Right kidney (tissue), 1 donor: ENCODE measurements at regions not wholly inside any gene's neighbourhood (a gene's known extent, or its start where the extent isn't known, plus 50 kb on each side); places are given as distances from the start of the nearest gene placed in this dataset.

ENCODE experiments used
- DNase-seq: peaks from one replicate; pipeline ENCODE4 v3.0.0-alpha.2; 2016

- DNase-seq: no peak
Measured at GRCh38 chr2:217573571-217573970, 429.2 kb downstream of the TNS1 start.

- DNase-seq: no peak
Measured at GRCh38 chr2:217570394-217570793, 432.4 kb downstream of the TNS1 start.

- peak; percentile 26 for DNase-seq
Measured at GRCh38 chr2:217568289-217568971, 434.4 kb downstream of the TNS1 start.

- no peak for DNase-seq
Measured at GRCh38 chr2:217563565-217563964, 439.2 kb downstream of the TNS1 start.

GRCh38 chr2:217562871-217563480, 439.8 kb downstream of the TNS1 start:
- no peak for DNase-seq

GRCh38 chr2:217559084-217559483, 443.7 kb downstream of the TNS1 start:
- DNase-seq: no peak

- peak; percentile 60 for DNase-seq
Measured at GRCh38 chr2:217555081-217555876, 447.5 kb downstream of the TNS1 start.

- no peak for DNase-seq
Measured at GRCh38 chr2:217553679-217554078, 449.1 kb downstream of the TNS1 start.

- DNase-seq: no peak
Measured at GRCh38 chr2:217553202-217553601, 449.6 kb downstream of the TNS1 start.

GRCh38 chr2:217552081-217552480, 450.7 kb downstream of the TNS1 start:
- no peak for DNase-seq

GRCh38 chr2:217551252-217551899, 451.4 kb downstream of the TNS1 start:
- no peak for DNase-seq

GRCh38 chr2:217539126-217539525, 463.7 kb downstream of the TNS1 start:
- DNase-seq: no peak

GRCh38 chr2:217538719-217539118, 464.1 kb downstream of the TNS1 start:
- no peak for DNase-seq

GRCh38 chr2:217535957-217536708, 466.7 kb downstream of the TNS1 start:
- DNase-seq: no peak

GRCh38 chr2:217530392-217531090, 472.3 kb downstream of the TNS1 start:
- DNase-seq: no peak

- no peak for DNase-seq
Measured at GRCh38 chr2:217529271-217529670, 473.5 kb downstream of the TNS1 start.

GRCh38 chr2:217527590-217528202, 475.1 kb downstream of the TNS1 start:
- DNase-seq: no peak

- no peak for DNase-seq
Measured at GRCh38 chr2:217525076-217525475, 477.7 kb downstream of the TNS1 start.

GRCh38 chr2:217523286-217523685, 479.5 kb downstream of the TNS1 start:
- DNase-seq: no peak

- no peak for DNase-seq
Measured at GRCh38 chr2:217521820-217522219, 481.0 kb downstream of the TNS1 start.
